ENCODE measurements at regions not wholly inside any gene's neighbourhood (a gene's known extent, or its start where the extent isn't known, plus 50 kb on each side); places are given as distances from the start of the nearest gene placed in this dataset.

DNA sequence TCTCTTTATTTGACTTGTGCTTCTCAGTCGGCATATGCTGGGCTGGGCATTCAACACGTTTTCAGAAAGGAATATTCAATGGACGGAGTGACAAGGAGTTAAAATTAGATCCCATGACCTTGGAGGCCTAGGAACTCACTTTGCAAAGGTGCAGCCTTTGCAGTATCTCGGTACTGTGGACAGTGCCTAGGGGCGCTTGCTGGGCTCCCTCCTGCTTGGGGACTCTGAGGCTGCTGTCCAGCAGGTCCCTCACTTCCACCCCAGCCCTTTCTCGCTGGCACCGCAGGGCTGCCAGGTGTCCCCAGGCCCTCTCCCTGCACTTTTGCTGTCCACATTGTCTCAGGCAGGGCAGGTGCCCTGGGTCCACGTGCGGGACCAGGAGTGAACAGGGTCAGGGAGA lies 255.5 kb upstream of the B3GAT1 start:
- 73 to 86% methylated on average over 4 to 9 of the region's 9 CpGs for WGBS, 2 donors (ENCODE audit: low coverage in 1 of 2)
- no peak overlapping the region for H3K27ac ChIP-seq
- no peak for DNase-seq
- no peak for TF ChIP-seq EP300 (IDR thresholded peaks at IDR 0.05; ENCODE audit: low read depth)
- TF ChIP-seq POLR2AphosphoS5 (IDR thresholded peaks at IDR 0.05) = no peak
- TF ChIP-seq, protein P1, sequence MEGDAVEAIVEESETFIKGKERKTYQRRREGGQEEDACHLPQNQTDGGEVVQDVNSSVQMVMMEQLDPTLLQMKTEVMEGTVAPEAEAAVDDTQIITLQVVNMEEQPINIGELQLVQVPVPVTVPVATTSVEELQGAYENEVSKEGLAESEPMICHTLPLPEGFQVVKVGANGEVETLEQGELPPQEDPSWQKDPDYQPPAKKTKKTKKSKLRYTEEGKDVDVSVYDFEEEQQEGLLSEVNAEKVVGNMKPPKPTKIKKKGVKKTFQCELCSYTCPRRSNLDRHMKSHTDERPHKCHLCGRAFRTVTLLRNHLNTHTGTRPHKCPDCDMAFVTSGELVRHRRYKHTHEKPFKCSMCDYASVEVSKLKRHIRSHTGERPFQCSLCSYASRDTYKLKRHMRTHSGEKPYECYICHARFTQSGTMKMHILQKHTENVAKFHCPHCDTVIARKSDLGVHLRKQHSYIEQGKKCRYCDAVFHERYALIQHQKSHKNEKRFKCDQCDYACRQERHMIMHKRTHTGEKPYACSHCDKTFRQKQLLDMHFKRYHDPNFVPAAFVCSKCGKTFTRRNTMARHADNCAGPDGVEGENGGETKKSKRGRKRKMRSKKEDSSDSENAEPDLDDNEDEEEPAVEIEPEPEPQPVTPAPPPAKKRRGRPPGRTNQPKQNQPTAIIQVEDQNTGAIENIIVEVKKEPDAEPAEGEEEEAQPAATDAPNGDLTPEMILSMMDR (IDR thresholded peaks at IDR 0.05) = no peak
- TF ChIP-seq POLR2A (IDR thresholded peaks at IDR 0.05) = no peak
- no peak overlapping the region for H3K4me3 ChIP-seq
- no peaks in the 10 kb centered on the region for H3K9me3 ChIP-seq
- in situ Hi-C loops (cut with MboI; ENCODE audit: low pct_ligation_motif_present in 1 of 4, low pct_unique_long_range_greater_than_20kb in 1 of 4, low sequenced_read_pairs in 3 of 4) = no loop called here
- H3K36me3 ChIP-seq = no peaks in the 10 kb centered on the region
- peaks cover 8% of the 10 kb centered on the region for H3K27me3 ChIP-seq
- intact Hi-C loops (cut with DNase I; ENCODE audit: low total_unique reads) = no loop called here
- no peaks in the 10 kb centered on the region for H3K4me1 ChIP-seq

DNA sequence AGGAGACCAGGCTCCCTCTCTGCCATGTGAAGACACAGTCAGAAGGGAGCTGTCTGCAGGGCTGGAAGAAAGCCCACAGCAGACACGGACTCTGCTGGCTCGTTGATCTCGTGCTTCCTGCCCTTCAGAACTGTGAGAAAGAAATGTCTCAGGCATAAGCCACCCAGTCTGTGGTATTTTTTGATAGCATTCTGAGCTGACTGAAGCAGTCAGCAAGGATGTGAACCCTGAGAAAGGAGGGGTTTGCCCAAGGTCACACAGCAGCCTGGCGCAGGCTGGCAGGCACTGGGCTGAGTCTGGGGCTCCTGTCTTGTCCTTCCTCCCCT lies 255.1 kb upstream of the B3GAT1 start:
- no peak overlapping the region for H3K4me3 ChIP-seq
- in situ Hi-C loops (cut with MboI; ENCODE audit: low pct_ligation_motif_present in 1 of 4, low pct_unique_long_range_greater_than_20kb in 1 of 4, low sequenced_read_pairs in 3 of 4) (no loop called here), intact Hi-C loops (cut with DNase I; ENCODE audit: low total_unique reads) (no loop called here)
- peaks cover 8% of the 10 kb centered on the region for H3K27me3 ChIP-seq
- no peaks in the 10 kb centered on the region for H3K4me1 ChIP-seq
- H3K27ac ChIP-seq = no peak overlapping the region
- no peak for DNase-seq
- WGBS, 2 donors (ENCODE audit: low coverage in 1 of 2) = 78% methylated on average over 4 of the region's 4 CpGs; no CpG with 5 or more reads in 1 of the 2 donors
- no peaks in the 10 kb centered on the region for H3K9me3 ChIP-seq
- H3K36me3 ChIP-seq = no peaks in the 10 kb centered on the region
- TF ChIP-seq EP300 (IDR thresholded peaks at IDR 0.05; ENCODE audit: low read depth) (no peak), POLR2A (IDR thresholded peaks at IDR 0.05) (no peak), POLR2AphosphoS5 (IDR thresholded peaks at IDR 0.05) (no peak)
- TF ChIP-seq, protein P1 (IDR thresholded peaks at IDR 0.05) = no peak

GRCh38 chr11:134666273-134667174 lies 254.5 kb upstream of the B3GAT1 start:
- no peaks in the 10 kb centered on the region for H3K9me3 ChIP-seq
- TF ChIP-seq POLR2AphosphoS5 (IDR thresholded peaks at IDR 0.05) = no peak
- no peak for TF ChIP-seq EP300 (IDR thresholded peaks at IDR 0.05; ENCODE audit: low read depth)
- TF ChIP-seq POLR2A (IDR thresholded peaks at IDR 0.05) = no peak
- TF ChIP-seq, protein P1 (IDR thresholded peaks at IDR 0.05) = no peak
- H3K4me3 ChIP-seq = no peak overlapping the region
- no peak for DNase-seq
- intact Hi-C loops (cut with DNase I; ENCODE audit: low total_unique reads) (no loop called here), in situ Hi-C loops (cut with MboI; ENCODE audit: low pct_ligation_motif_present in 1 of 4, low pct_unique_long_range_greater_than_20kb in 1 of 4, low sequenced_read_pairs in 3 of 4) (no loop called here)
- H3K36me3 ChIP-seq = no peaks in the 10 kb centered on the region
- no peak overlapping the region for H3K27ac ChIP-seq
- peaks cover 8% of the 10 kb centered on the region for H3K27me3 ChIP-seq
- WGBS, 2 donors (ENCODE audit: low coverage in 1 of 2) = 86 to 100% methylated on average over 1 to 11 of the region's 13 CpGs
- H3K4me1 ChIP-seq = no peaks in the 10 kb centered on the region

GRCh38 chr11:134665571-134666270 lies 253.7 kb upstream of the B3GAT1 start:
- no peaks in the 10 kb centered on the region for H3K9me3 ChIP-seq
- TF ChIP-seq EP300 (IDR thresholded peaks at IDR 0.05; ENCODE audit: low read depth) (no peak), POLR2A (IDR thresholded peaks at IDR 0.05) (no peak), POLR2AphosphoS5 (IDR thresholded peaks at IDR 0.05) (no peak)
- TF ChIP-seq, protein P1 (IDR thresholded peaks at IDR 0.05) = no peak
- H3K27ac ChIP-seq = no peak overlapping the region
- no peak for DNase-seq
- 75% methylated on average over 19 of the region's 19 CpGs; no CpG with 5 or more reads in 1 of the 2 donors for WGBS, 2 donors (ENCODE audit: low coverage in 1 of 2)
- H3K4me3 ChIP-seq = no peak overlapping the region
- no peaks in the 10 kb centered on the region for H3K36me3 ChIP-seq
- in situ Hi-C loops (cut with MboI; ENCODE audit: low pct_ligation_motif_present in 1 of 4, low pct_unique_long_range_greater_than_20kb in 1 of 4, low sequenced_read_pairs in 3 of 4) (no loop called here), intact Hi-C loops (cut with DNase I; ENCODE audit: low total_unique reads) (no loop called here)
- H3K4me1 ChIP-seq = no peaks in the 10 kb centered on the region
- H3K27me3 ChIP-seq = peaks cover 8% of the 10 kb centered on the region
